ENCODE measurements at regions not wholly inside any gene's neighbourhood (a gene's known extent, or its start where the extent isn't known, plus 50 kb on each side); places are given as distances from the start of the nearest gene placed in this dataset.

- intact Hi-C loops (cut with micrococcal nuclease): no loop called here
These were observed 61.4 kb upstream of the COPS8 start for GRCh38 chr2:237024255-237024654.

GRCh38 chr2:237025090-237025865 is 60.4 kb upstream of the COPS8 start:
- intact Hi-C loops (cut with micrococcal nuclease): loop anchor here (5.0 kb wide), 1 partner anchor 513 kb away; no protein-coding TSS in a partner anchor

- intact Hi-C loops (cut with micrococcal nuclease): loop anchor here (1.0 to 5.0 kb wide), 2 partner anchors 515 to 674 kb away; no protein-coding TSS in a partner anchor
These were observed 58.5 kb upstream of the COPS8 start for GRCh38 chr2:237026981-237027711.

- intact Hi-C loops (cut with micrococcal nuclease): loop anchor here (1.0 to 5.0 kb wide), 2 partner anchors 515 to 674 kb away; no protein-coding TSS in a partner anchor
These were observed 58.0 kb upstream of the COPS8 start for GRCh38 chr2:237027712-237028029.

- intact Hi-C loops (cut with micrococcal nuclease): no loop called here
These were observed 55.3 kb upstream of the COPS8 start for GRCh38 chr2:237030382-237030781.

- intact Hi-C loops (cut with micrococcal nuclease): no loop called here
These were observed 52.1 kb upstream of the COPS8 start for GRCh38 chr2:237033536-237034060.

- intact Hi-C loops (cut with micrococcal nuclease): no loop called here
These were observed 49.8 kb upstream of the COPS8 start for GRCh38 chr2:237035781-237036475.
